ENCODE measurements at regions not wholly inside any gene's neighbourhood (a gene's known extent, or its start where the extent isn't known, plus 50 kb on each side); places are given as distances from the start of the nearest gene placed in this dataset.

GRCh38 chr4:53902786-53903185 lies 161.6 kb downstream of the CHIC2 start:
- TF ChIP-seq CTCF (IDR thresholded peaks at IDR 0.05 in 4 of 5, conservative IDR thresholded peaks at IDR 0.05 in 1 of 5), result no peak
- no peak for TF ChIP-seq POLR2A (IDR thresholded peaks at IDR 0.05)

Data from gastrocnemius medialis (tissue), 4 donors.